ENCODE measurements at regions not wholly inside any gene's neighbourhood (a gene's known extent, or its start where the extent isn't known, plus 50 kb on each side); places are given as distances from the start of the nearest gene placed in this dataset.

- WGBS, 4 donors: 62 to 81% (median 75%) methylated on average over 11 of the region's 11 CpGs
- Histone ChIP-seq H3K27me3 (no peaks in the 10 kb centered on the region), H3K4me3 (no peak overlapping the region), H3K4me1 (replicated peaks in 1 of 2) (no peaks in the 10 kb centered on the region), H3K36me3 (replicated peaks in 1 of 2) (no peaks in the 10 kb centered on the region), H3K9me3 (replicated peaks in 1 of 3) (no peaks in the 10 kb centered on the region), H3K27ac (no peak overlapping the region)
- TF ChIP-seq POLR2A (IDR thresholded peaks at IDR 0.05) (no peak), CTCF (IDR thresholded peaks at IDR 0.05) (no peak)
- intact Hi-C loops (cut with DNase I): no loop called here
- DNase-seq: no peak
Measured at GRCh38 chr2:556485-556884, 120.7 kb downstream of the TMEM18 start.

GRCh38 chr2:555164-555922 lies 121.9 kb downstream of the TMEM18 start:
- Histone ChIP-seq H3K9me3 (replicated peaks in 1 of 3) (no peaks in the 10 kb centered on the region), H3K27ac (no peak overlapping the region), H3K4me3 (no peak overlapping the region), H3K27me3 (no peaks in the 10 kb centered on the region), H3K4me1 (replicated peaks in 1 of 2) (no peaks in the 10 kb centered on the region), H3K36me3 (replicated peaks in 1 of 2) (no peaks in the 10 kb centered on the region)
- intact Hi-C loops (cut with DNase I): no loop called here
- 73 to 75% (median 73%) methylated on average over 11 to 12 of the region's 12 CpGs for WGBS, 4 donors
- no peak for TF ChIP-seq CTCF (IDR thresholded peaks at IDR 0.05)
- TF ChIP-seq POLR2A (IDR thresholded peaks at IDR 0.05): no peak
- DNase-seq: no peak

- TF ChIP-seq CTCF (IDR thresholded peaks at IDR 0.05): no peak
- TF ChIP-seq POLR2A (IDR thresholded peaks at IDR 0.05): no peak
- Histone ChIP-seq H3K4me1 (replicated peaks in 1 of 2) (no peaks in the 10 kb centered on the region), H3K36me3 (replicated peaks in 1 of 2) (no peaks in the 10 kb centered on the region), H3K27ac (no peak overlapping the region), H3K4me3 (no peak overlapping the region), H3K27me3 (no peaks in the 10 kb centered on the region), H3K9me3 (replicated peaks in 1 of 3) (no peaks in the 10 kb centered on the region)
- intact Hi-C loops (cut with DNase I): no loop called here
- no peak for DNase-seq
- 84 to 91% (median 89%) methylated on average over 7 to 13 of the region's 13 CpGs for WGBS, 4 donors
Measured at GRCh38 chr2:554444-554843, 122.8 kb downstream of the TMEM18 start.

DNA sequence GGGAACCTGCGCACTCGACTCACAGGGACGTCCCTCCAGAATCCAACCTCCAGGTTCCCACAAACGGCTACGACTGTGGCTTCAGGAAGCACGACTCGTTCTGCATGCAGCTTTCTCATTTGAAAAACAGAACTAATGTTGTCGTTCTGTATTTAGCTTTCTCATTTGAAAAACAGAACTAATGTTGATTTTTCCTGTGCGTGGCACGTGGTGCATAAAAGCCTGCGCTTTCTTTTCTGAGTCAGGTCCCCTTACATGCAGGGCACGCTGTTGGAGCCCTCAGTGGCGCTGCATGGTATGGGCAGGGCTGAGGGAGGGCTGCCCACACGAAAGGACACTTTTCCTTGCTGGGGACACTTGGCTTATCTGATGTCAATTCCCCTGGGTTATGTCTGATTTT lies 124.3 kb downstream of the TMEM18 start:
- no peaks in the 10 kb centered on the region for H3K36me3 ChIP-seq (replicated peaks in 1 of 2)
- 63 to 86% (median 66%) methylated on average over 13 to 14 of the region's 14 CpGs for WGBS, 4 donors
- H3K27ac ChIP-seq: no peak overlapping the region
- no peaks in the 10 kb centered on the region for H3K27me3 ChIP-seq
- TF ChIP-seq POLR2A (IDR thresholded peaks at IDR 0.05) (no peak), CTCF (IDR thresholded peaks at IDR 0.05) (no peak)
- intact Hi-C loops (cut with DNase I): no loop called here
- no peak for DNase-seq
- no peaks in the 10 kb centered on the region for H3K4me1 ChIP-seq (replicated peaks in 1 of 2)
- no peaks in the 10 kb centered on the region for H3K9me3 ChIP-seq (replicated peaks in 1 of 3)
- no peak overlapping the region for H3K4me3 ChIP-seq
